Psoas muscle (tissue), 7 donors: ENCODE measurements at regions not wholly inside any gene's neighbourhood (a gene's known extent, or its start where the extent isn't known, plus 50 kb on each side); places are given as distances from the start of the nearest gene placed in this dataset.

Experiments used
- ATAC-seq, 4 donors: fragments of 200-7000 bp; cut with Tn5 transposase; one replicate each; pipeline ENCODE4 v1.9.1; 2020; ENCODE audit warnings: moderate library complexity in 3 of 4, mild to moderate bottlenecking in 2 of 4
- DNase-seq, 2 donors: peaks; one replicate each; pipeline ENCODE4 v3.0.0-alpha.2; 2020
- H3K27ac ChIP-seq: fragments of 200-600 bp; one replicate; pipeline ENCODE4 v1.8.0; 2022
- H3K27me3 ChIP-seq, 3 donors: fragments of 200-600 bp in 1 of 3; one replicate each; pipeline versions ENCODE4 v1.6.1 to v1.8.0; 2013 to 2022; ENCODE audit warnings: low read length in 2 of 3, mild to moderate bottlenecking in 2 of 3, moderate library complexity in 1 of 3; ENCODE audit not compliant: insufficient read depth in 3 of 3
- H3K36me3 ChIP-seq, 2 donors: fragments of 200-600 bp in 1 of 2; one replicate each; pipeline versions ENCODE4 v1.6.1 to v1.8.0; 2013 to 2022; ENCODE audit warnings: low read depth in 1 of 2, mild to moderate bottlenecking in 1 of 2, moderate library complexity in 1 of 2; ENCODE audit not compliant: insufficient read depth in 1 of 2
- H3K4me1 ChIP-seq: fragments of 200-600 bp; one replicate; pipeline ENCODE4 v1.8.0; 2022
- H3K4me3 ChIP-seq: fragments of 200-600 bp; one replicate; pipeline ENCODE4 v1.8.0; 2022; ENCODE audit warnings: mild to moderate bottlenecking
- H3K9me3 ChIP-seq: fragments of 200-600 bp; one replicate; pipeline ENCODE4 v1.8.0; 2022
- WGBS, 3 donors: extraction: QIAGEN DNeasy Blood & Tissue Kit; methylation state at CpG; one replicate each; pipeline versions ENCODE4 v1.1.6 to v1.1.7; 2013; 5-methylcytosine and 5-hydroxymethylcytosine counted together
- intact Hi-C, 2 donors: fragments of 100-400 bp; cut with DNase I; formaldehyde crosslinking; loops; one replicate each; pipeline versions ENCODE4 v1.11.0 to v1.14.2; 2022
- TF ChIP-seq, protein P1 (sequence below): fragments of 200-600 bp; IDR thresholded peaks from one replicate; pipeline ENCODE4 v1.8.0; 2022; ENCODE audit warnings: antibody characterized with exemption
- donor health status: healthy with polysubstance abuse.
- donor health status: DM: no; HTN: no; CAD: no; lungs with moderate emphysema.
- donor health status: Bipolar disorder and iron deficiency.
- donor health status: healthy.
- donor health status: DM: yes; HTN: yes; CAD: no.
- donor health status: DM: no; HTN: no; CAD: no.
- donor health status: DM: yes; HTN: yes; CAD: no.

- H3K4me3 ChIP-seq = no peak overlapping the region
- H3K4me1 ChIP-seq = no peaks in the 10 kb centered on the region
- DNase-seq (no peak), ATAC-seq (no peak)
- no peaks in the 10 kb centered on the region for H3K9me3 ChIP-seq
- H3K27me3 ChIP-seq = no peaks in the 10 kb centered on the region
- no peaks in the 10 kb centered on the region for H3K36me3 ChIP-seq
- TF ChIP-seq, protein P1, sequence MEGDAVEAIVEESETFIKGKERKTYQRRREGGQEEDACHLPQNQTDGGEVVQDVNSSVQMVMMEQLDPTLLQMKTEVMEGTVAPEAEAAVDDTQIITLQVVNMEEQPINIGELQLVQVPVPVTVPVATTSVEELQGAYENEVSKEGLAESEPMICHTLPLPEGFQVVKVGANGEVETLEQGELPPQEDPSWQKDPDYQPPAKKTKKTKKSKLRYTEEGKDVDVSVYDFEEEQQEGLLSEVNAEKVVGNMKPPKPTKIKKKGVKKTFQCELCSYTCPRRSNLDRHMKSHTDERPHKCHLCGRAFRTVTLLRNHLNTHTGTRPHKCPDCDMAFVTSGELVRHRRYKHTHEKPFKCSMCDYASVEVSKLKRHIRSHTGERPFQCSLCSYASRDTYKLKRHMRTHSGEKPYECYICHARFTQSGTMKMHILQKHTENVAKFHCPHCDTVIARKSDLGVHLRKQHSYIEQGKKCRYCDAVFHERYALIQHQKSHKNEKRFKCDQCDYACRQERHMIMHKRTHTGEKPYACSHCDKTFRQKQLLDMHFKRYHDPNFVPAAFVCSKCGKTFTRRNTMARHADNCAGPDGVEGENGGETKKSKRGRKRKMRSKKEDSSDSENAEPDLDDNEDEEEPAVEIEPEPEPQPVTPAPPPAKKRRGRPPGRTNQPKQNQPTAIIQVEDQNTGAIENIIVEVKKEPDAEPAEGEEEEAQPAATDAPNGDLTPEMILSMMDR = no peak
- no peak overlapping the region for H3K27ac ChIP-seq
- intact Hi-C loops = no loop called here
- WGBS, 3 donors = 80 to 86% (median 85%) methylated on average over 12 of the region's 12 CpGs
Observed at GRCh38 chr7:156026603-156027002, 214.3 kb upstream of the SHH start.

GRCh38 chr7:156026076-156026600 is 213.9 kb upstream of the SHH start:
- intact Hi-C loops = no loop called here
- DNase-seq (no peak), ATAC-seq (no peak)
- TF ChIP-seq, protein P1 = no peak
- Histone ChIP-seq H3K4me1 (no peaks in the 10 kb centered on the region), H3K27me3 (no peaks in the 10 kb centered on the region), H3K4me3 (no peak overlapping the region), H3K36me3 (no peaks in the 10 kb centered on the region), H3K9me3 (no peaks in the 10 kb centered on the region), H3K27ac (no peak overlapping the region)
- WGBS, 3 donors = 84 to 88% (median 87%) methylated on average over 10 of the region's 10 CpGs

DNA sequence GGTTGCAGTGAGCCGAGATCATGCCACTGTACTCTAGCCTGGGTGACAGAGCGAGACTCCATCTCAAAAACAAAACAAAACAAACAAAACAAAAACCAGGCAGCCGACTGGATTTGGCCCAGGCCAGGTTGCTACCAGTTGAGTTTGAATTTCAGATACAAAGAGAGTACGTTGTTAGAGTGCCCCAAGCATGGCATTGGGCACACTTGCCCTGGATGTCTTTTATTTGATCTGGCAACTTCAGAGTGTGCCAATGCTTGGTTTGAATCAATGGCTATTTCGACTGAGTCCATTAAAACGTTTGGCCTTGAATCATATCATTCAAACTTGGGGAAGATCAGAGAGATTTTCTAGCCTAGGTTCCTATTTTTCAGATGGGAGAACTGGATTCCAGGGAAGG is 213.4 kb upstream of the SHH start:
- WGBS, 3 donors = 73 to 79% (median 78%) methylated on average over 6 of the region's 6 CpGs
- no peaks in the 10 kb centered on the region for H3K4me1 ChIP-seq
- H3K36me3 ChIP-seq = no peaks in the 10 kb centered on the region
- TF ChIP-seq, protein P1 = no peak
- DNase-seq (no peak), ATAC-seq (no peak)
- H3K27ac ChIP-seq = no peak overlapping the region
- intact Hi-C loops = no loop called here
- no peaks in the 10 kb centered on the region for H3K27me3 ChIP-seq
- H3K9me3 ChIP-seq = no peaks in the 10 kb centered on the region
- H3K4me3 ChIP-seq = no peak overlapping the region

DNA sequence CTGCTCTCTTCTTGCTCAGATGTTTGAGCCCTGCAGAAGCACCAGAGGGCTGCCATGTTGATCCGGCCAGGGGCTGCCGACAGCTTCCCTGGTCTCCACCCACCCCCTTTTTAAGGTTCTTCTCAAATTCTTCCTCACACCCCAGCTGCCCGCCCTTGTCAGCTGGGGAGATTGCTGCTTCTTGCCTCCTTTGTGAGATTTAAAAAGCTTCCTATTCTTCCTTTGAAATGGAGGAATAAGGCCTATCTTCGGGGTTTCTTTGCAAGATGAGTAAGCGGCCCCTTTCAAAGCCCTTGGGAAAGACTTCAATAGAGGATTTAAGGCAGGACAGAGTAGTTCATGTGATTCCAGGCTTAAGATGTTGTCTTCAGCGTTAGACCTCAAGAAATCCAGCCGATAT is 211.9 kb upstream of the SHH start:
- no peak for ATAC-seq
- WGBS, 3 donors = 69 to 76% (median 73%) methylated on average over 7 of the region's 7 CpGs
- intact Hi-C loops = no loop called here
- TF ChIP-seq, protein P1 = no peak
- DNase-seq = no peak
- Histone ChIP-seq H3K4me1 (no peaks in the 10 kb centered on the region), H3K4me3 (no peak overlapping the region), H3K36me3 (no peaks in the 10 kb centered on the region), H3K27me3 (no peaks in the 10 kb centered on the region), H3K9me3 (peaks cover 5% of the 10 kb centered on the region), H3K27ac (no peak overlapping the region)
